SU-DHL-6 (cell line): ENCODE measurements at regions not wholly inside any gene's neighbourhood (a gene's known extent, or its start where the extent isn't known, plus 50 kb on each side); places are given as distances from the start of the nearest gene placed in this dataset.
A peak's percentile ranks its signal among the peaks of the same experiment; 100 is the strongest.

ENCODE experiments used
- H2AFZ ChIP-seq: fragments of 200-600 bp; sonication (generic); 2 replicates; pipeline ENCODE4 v1.6.1; 2014; ENCODE audit warnings: low read depth, mild to moderate bottlenecking, moderate library complexity, mixed read lengths, antibody characterized with exemption, low read length; ENCODE audit not compliant: severe bottlenecking
- H3F3A ChIP-seq: fragments of 200-600 bp; shearing (Covaris generic); 2 replicates; pipeline ENCODE4 v1.6.0; 2016; ENCODE audit warnings: antibody characterized with exemption, mild to moderate bottlenecking; ENCODE audit not compliant: insufficient read depth
- H3K27ac ChIP-seq: fragments of 200-600 bp; sonication (generic); 2 replicates; pipeline ENCODE4 v1.5.1; 2016; ENCODE audit warnings: low read depth, mild to moderate bottlenecking, low read length, moderate library complexity, mixed read lengths
- H3K27me3 ChIP-seq: fragments of 200-600 bp; sonication (generic), shearing (Covaris generic); 2 replicates; pipeline ENCODE4 v1.6.0; 2014; ENCODE audit warnings: mild to moderate bottlenecking, low read length
- H3K36me3 ChIP-seq: fragments of 200-600 bp; sonication (generic); 2 replicates; pipeline ENCODE4 v1.6.1; 2014; ENCODE audit warnings: mild to moderate bottlenecking, low read length, mixed read lengths
- H3K4me2 ChIP-seq: fragments of 300-600, 200-600 bp; shearing (Covaris generic), sonication (generic); 2 replicates; pipeline ENCODE4 v1.6.0; 2014; ENCODE audit warnings: low read length, low read depth, mild to moderate bottlenecking; ENCODE audit not compliant: poor library complexity, severe bottlenecking
- H3K4me3 ChIP-seq: fragments of 200-600 bp; sonication (generic); 2 replicates; pipeline ENCODE4 v1.5.1; 2014; ENCODE audit warnings: antibody characterized with exemption, low read length, mild to moderate bottlenecking, mixed read lengths; ENCODE audit not compliant: insufficient read depth, poor library complexity, severe bottlenecking
- H3K79me2 ChIP-seq: fragments of 200-600 bp; sonication (generic); 2 replicates; pipeline ENCODE4 v1.6.1; 2014; ENCODE audit warnings: mild to moderate bottlenecking, low read length, moderate library complexity; ENCODE audit not compliant: insufficient read depth
- H3K9ac ChIP-seq: fragments of 200-600 bp; sonication (generic); 2 replicates; pipeline ENCODE4 v1.7.0; 2014; ENCODE audit warnings: mild to moderate bottlenecking, low read length
- H3K9me2 ChIP-seq: fragments of 200-600 bp; sonication (generic); replicated peaks from 2 replicates; pipeline ENCODE4 v1.6.1; 2014; ENCODE audit warnings: low read length; ENCODE audit not compliant: insufficient read depth
- H3K9me3 ChIP-seq: fragments of 200-600 bp; sonication (generic); 2 replicates; pipeline ENCODE4 v1.6.1; 2014; ENCODE audit warnings: low read length, mixed read lengths; ENCODE audit not compliant: insufficient read depth
- H4K20me1 ChIP-seq: fragments of 200-600 bp; sonication (generic); 2 replicates; pipeline ENCODE4 v1.6.1; 2014; ENCODE audit warnings: low read depth, mild to moderate bottlenecking, antibody characterized with exemption, low read length, moderate library complexity, mixed read lengths
- EZH2phosphoT487 ChIP-seq: fragments of 200-600 bp; sonication (generic), shearing (Covaris generic); conservative IDR thresholded peaks from 2 replicates; pipeline ENCODE4 v1.6.1; 2018; ENCODE audit warnings: mild to moderate bottlenecking, antibody characterized with exemption, low read length, moderate library complexity, mixed read lengths
- TF ChIP-seq, protein P1 (sequence below): fragments of 200-600 bp; sonication (generic); IDR thresholded peaks from one replicate; pipeline ENCODE4 v1.5.1; 2017; ENCODE audit warnings: antibody characterized with exemption, mild to moderate bottlenecking, low read length, moderate library complexity; ENCODE audit not compliant: insufficient read depth, poor library complexity, severe bottlenecking

DNA sequence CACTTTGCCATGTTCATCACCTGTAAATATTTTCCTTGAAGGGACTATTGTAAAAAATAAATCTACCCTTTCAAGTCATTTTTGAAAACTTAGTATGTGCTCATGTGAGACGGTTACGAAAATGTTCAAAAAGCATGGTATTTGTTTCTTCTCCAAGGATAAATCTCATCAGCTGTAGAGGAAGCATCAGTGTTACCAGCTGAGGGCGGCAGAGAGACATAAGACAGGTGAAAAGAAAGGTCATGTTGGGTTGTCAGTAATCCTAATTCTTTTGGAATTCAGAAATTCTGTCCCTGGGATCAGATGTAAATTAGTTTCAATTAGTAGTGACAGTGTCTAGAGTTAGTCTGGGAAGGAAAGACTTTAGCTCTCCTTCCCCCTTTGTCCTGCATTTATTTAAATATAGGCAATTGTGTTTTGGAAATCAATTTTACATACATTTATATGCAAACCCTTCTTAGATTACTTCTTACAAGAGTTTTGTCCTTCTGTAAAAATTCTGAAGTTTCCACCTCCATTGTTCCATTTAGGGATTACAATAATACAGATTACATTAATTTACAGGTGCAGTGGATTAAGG, 791.9 kb upstream of the CDH6 start:
- Histone ChIP-seq H3K36me3 (no peaks in the 10 kb centered on the region), H3K27me3 (no peaks in the 10 kb centered on the region), H3K9me2 (no peaks in the 10 kb centered on the region), H3K79me2 (no peaks in the 10 kb centered on the region), H3F3A (no peaks in the 10 kb centered on the region), H3K27ac (no peak overlapping the region), H4K20me1 (no peaks in the 10 kb centered on the region), H3K9ac (no peak overlapping the region), H2AFZ (no peak overlapping the region), H3K4me3 (no peak overlapping the region), H3K9me3 (no peaks in the 10 kb centered on the region), H3K4me2 (no peak overlapping the region)
- TF ChIP-seq, protein P1, sequence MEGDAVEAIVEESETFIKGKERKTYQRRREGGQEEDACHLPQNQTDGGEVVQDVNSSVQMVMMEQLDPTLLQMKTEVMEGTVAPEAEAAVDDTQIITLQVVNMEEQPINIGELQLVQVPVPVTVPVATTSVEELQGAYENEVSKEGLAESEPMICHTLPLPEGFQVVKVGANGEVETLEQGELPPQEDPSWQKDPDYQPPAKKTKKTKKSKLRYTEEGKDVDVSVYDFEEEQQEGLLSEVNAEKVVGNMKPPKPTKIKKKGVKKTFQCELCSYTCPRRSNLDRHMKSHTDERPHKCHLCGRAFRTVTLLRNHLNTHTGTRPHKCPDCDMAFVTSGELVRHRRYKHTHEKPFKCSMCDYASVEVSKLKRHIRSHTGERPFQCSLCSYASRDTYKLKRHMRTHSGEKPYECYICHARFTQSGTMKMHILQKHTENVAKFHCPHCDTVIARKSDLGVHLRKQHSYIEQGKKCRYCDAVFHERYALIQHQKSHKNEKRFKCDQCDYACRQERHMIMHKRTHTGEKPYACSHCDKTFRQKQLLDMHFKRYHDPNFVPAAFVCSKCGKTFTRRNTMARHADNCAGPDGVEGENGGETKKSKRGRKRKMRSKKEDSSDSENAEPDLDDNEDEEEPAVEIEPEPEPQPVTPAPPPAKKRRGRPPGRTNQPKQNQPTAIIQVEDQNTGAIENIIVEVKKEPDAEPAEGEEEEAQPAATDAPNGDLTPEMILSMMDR: peak; percentile 18
- TF ChIP-seq EZH2phosphoT487: no peak

- no peaks in the 10 kb centered on the region for H3F3A ChIP-seq
- H3K27ac ChIP-seq: no peak overlapping the region
- no peaks in the 10 kb centered on the region for H3K79me2 ChIP-seq
- TF ChIP-seq, protein P1: no peak
- TF ChIP-seq EZH2phosphoT487: no peak
- no peaks in the 10 kb centered on the region for H3K9me2 ChIP-seq
- no peak overlapping the region for H2AFZ ChIP-seq
- H3K4me3 ChIP-seq: no peak overlapping the region
- H3K9ac ChIP-seq: no peak overlapping the region
- H3K27me3 ChIP-seq: no peaks in the 10 kb centered on the region
- no peaks in the 10 kb centered on the region for H4K20me1 ChIP-seq
- no peak overlapping the region for H3K4me2 ChIP-seq
- no peaks in the 10 kb centered on the region for H3K36me3 ChIP-seq
- no peaks in the 10 kb centered on the region for H3K9me3 ChIP-seq
Observed at GRCh38 chr5:30398423-30398822, 795.1 kb upstream of the CDH6 start.

GRCh38 chr5:30392897-30393296, 800.6 kb upstream of the CDH6 start:
- Histone ChIP-seq H2AFZ (no peak overlapping the region), H3K9ac (no peak overlapping the region), H3K27ac (no peak overlapping the region), H3K4me2 (no peak overlapping the region), H3K27me3 (no peaks in the 10 kb centered on the region), H3F3A (no peaks in the 10 kb centered on the region), H3K9me2 (no peaks in the 10 kb centered on the region), H3K79me2 (no peaks in the 10 kb centered on the region), H4K20me1 (no peaks in the 10 kb centered on the region), H3K9me3 (no peaks in the 10 kb centered on the region), H3K4me3 (no peak overlapping the region), H3K36me3 (no peaks in the 10 kb centered on the region)
- TF ChIP-seq, protein P1: no peak
- TF ChIP-seq EZH2phosphoT487: no peak

DNA sequence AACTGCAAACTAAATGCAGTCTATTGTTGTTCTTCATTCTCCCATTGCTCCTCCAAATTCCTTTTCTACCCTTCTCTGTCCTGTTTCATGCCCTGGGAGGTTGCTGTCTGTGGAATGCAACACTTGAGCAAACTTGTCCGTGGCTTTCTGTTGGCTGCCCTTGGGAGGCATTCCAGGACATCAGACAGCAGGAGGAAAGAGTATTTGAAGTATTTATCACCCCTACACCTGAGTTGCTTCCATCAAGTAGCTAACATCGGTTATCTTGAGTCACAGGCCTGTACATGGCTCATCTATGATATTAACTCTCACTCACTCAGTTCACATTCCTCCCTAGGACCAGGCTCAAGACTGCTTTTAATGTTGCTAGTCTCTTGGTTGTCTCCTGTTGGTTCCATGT, 803.4 kb upstream of the CDH6 start:
- Histone ChIP-seq H3K4me2 (no peak overlapping the region), H2AFZ (no peak overlapping the region), H3K27me3 (no peaks in the 10 kb centered on the region), H3K9me2 (no peaks in the 10 kb centered on the region), H3K36me3 (no peaks in the 10 kb centered on the region), H3K27ac (no peak overlapping the region), H3K9me3 (no peaks in the 10 kb centered on the region), H4K20me1 (no peaks in the 10 kb centered on the region), H3K4me3 (no peak overlapping the region), H3K9ac (no peak overlapping the region), H3F3A (no peaks in the 10 kb centered on the region), H3K79me2 (no peaks in the 10 kb centered on the region)
- no peak for TF ChIP-seq EZH2phosphoT487
- TF ChIP-seq, protein P1: no peak
